Right lobe of liver (tissue), 4 donors: ENCODE measurements at regions not wholly inside any gene's neighbourhood (a gene's known extent, or its start where the extent isn't known, plus 50 kb on each side); places are given as distances from the start of the nearest gene placed in this dataset.

Experiments used
- POLR2A ChIP-seq: fragments of 450-650 bp; IDR thresholded peaks from one replicate; pipeline ENCODE4 v1.6.1; 2017; ENCODE audit warnings: antibody characterized with exemption, mild to moderate bottlenecking
- TF ChIP-seq, protein P1 (sequence below), 4 donors: fragments of 200-600 bp in 3 of 4; fragments of 450-650 bp in 1 of 4; IDR thresholded peaks; one replicate each; pipeline versions ENCODE4 v1.5.1 to v1.8.0; 2016 to 2022; ENCODE audit warnings: antibody characterized with exemption in 4 of 4, mild to moderate bottlenecking in 2 of 4
- donor health status: DM: no; HTN: no; CAD: no.
- donor health status: DM: no; HTN: no; CAD: no.
- donor health status: DM: no; HTN: yes; CAD: no.

DNA sequence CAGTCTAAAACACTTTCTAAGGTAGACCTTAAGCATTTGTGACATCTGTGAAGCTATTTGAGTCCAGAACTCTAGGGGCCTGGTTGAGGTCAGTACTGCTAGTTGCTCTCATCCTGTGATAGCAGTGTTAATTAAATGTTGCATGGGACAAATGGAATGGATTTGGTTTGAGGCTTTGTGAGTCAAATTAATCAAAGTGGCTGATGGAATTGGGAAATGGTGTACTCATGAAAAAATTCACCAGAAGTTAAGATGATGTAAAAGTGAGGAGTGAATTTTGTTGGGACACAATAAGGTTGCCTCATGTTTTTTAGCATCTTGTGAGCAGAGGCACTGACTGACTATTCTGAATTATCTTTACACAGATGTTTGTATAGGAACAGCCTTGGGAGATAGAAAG is 99.2 kb upstream of the ARSJ start:
- TF ChIP-seq, protein P1, sequence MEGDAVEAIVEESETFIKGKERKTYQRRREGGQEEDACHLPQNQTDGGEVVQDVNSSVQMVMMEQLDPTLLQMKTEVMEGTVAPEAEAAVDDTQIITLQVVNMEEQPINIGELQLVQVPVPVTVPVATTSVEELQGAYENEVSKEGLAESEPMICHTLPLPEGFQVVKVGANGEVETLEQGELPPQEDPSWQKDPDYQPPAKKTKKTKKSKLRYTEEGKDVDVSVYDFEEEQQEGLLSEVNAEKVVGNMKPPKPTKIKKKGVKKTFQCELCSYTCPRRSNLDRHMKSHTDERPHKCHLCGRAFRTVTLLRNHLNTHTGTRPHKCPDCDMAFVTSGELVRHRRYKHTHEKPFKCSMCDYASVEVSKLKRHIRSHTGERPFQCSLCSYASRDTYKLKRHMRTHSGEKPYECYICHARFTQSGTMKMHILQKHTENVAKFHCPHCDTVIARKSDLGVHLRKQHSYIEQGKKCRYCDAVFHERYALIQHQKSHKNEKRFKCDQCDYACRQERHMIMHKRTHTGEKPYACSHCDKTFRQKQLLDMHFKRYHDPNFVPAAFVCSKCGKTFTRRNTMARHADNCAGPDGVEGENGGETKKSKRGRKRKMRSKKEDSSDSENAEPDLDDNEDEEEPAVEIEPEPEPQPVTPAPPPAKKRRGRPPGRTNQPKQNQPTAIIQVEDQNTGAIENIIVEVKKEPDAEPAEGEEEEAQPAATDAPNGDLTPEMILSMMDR (IDR thresholded peaks at IDR 0.05), result no peak
- TF ChIP-seq POLR2A, result no peak
